Brain pericyte (primary cell): ENCODE measurements at regions not wholly inside any gene's neighbourhood (a gene's known extent, or its start where the extent isn't known, plus 50 kb on each side); places are given as distances from the start of the nearest gene placed in this dataset.
A peak's percentile ranks its signal among the peaks of the same experiment; 100 is the strongest.
"Not testable (repeated sequence)": the region's sequence is repeated elsewhere in the genome, so short reads cannot be mapped to it uniquely, and the experiment has no call there.

Experiments
- DNase-seq: peaks from one replicate; pipeline ENCODE4 v3.0.0-alpha.2; 2012; ENCODE audit warnings: low read depth, low spot score

GRCh38 chr4:98828801-98829200 is 100.1 kb downstream of the EIF4E start:
- no peak for DNase-seq

- no peak for DNase-seq
Measured at GRCh38 chr4:98827661-98828060, 101.3 kb downstream of the EIF4E start.

- DNase-seq, result no peak
Measured at GRCh38 chr4:98822144-98822543, 106.8 kb downstream of the EIF4E start.

- not testable (repeated sequence) for DNase-seq
Measured at GRCh38 chr4:98818116-98818515, 110.8 kb downstream of the EIF4E start.

GRCh38 chr4:98816816-98817215 is 112.1 kb downstream of the EIF4E start:
- no peak for DNase-seq

- DNase-seq, result no peak
Measured at GRCh38 chr4:98816386-98816785, 112.5 kb downstream of the EIF4E start.

- no peak for DNase-seq
Measured at GRCh38 chr4:98804403-98804802, 124.5 kb downstream of the EIF4E start.

GRCh38 chr4:98803251-98803650 is 125.7 kb downstream of the EIF4E start:
- no peak for DNase-seq

- DNase-seq, result no peak
Measured at GRCh38 chr4:98802770-98803198, 126.1 kb downstream of the EIF4E start.

GRCh38 chr4:98801259-98801725 is 127.6 kb downstream of the EIF4E start:
- no peak for DNase-seq

GRCh38 chr4:98796991-98797390 is 131.9 kb downstream of the EIF4E start:
- DNase-seq, result no peak

GRCh38 chr4:98794565-98795205 is 134.2 kb downstream of the EIF4E start:
- DNase-seq, result no peak

- no peak for DNase-seq
Measured at GRCh38 chr4:98793658-98794057, 135.2 kb upstream of the TSPAN5 start.

GRCh38 chr4:98786866-98787265 is 128.5 kb upstream of the TSPAN5 start:
- DNase-seq, result no peak

- no peak for DNase-seq
Measured at GRCh38 chr4:98784947-98785706, 126.7 kb upstream of the TSPAN5 start.

GRCh38 chr4:98781641-98782357 is 123.4 kb upstream of the TSPAN5 start:
- DNase-seq, result no peak

- DNase-seq, result no peak
Measured at GRCh38 chr4:98780926-98781325, 122.5 kb upstream of the TSPAN5 start.

GRCh38 chr4:98779088-98779487 is 120.7 kb upstream of the TSPAN5 start:
- no peak for DNase-seq

- peak; percentile 58 for DNase-seq
Measured at GRCh38 chr4:98778206-98778605, 119.8 kb upstream of the TSPAN5 start.

GRCh38 chr4:98775672-98776071 is 117.3 kb upstream of the TSPAN5 start:
- DNase-seq, result no peak

- no peak for DNase-seq
Measured at GRCh38 chr4:98773638-98774037, 115.2 kb upstream of the TSPAN5 start.

- no peak for DNase-seq
Measured at GRCh38 chr4:98771959-98772632, 113.7 kb upstream of the TSPAN5 start.
